HepG2 (cell line): ENCODE measurements at regions not wholly inside any gene's neighbourhood (a gene's known extent, or its start where the extent isn't known, plus 50 kb on each side); places are given as distances from the start of the nearest gene placed in this dataset.
A peak's percentile ranks its signal among the peaks of the same experiment; 100 is the strongest.

Source experiments
- ATAC-seq: fragments of 200-7000 bp; cut with Tn5 transposase; 3 replicates; pipeline ENCODE4 v1.9.1; 2020; ENCODE audit warnings: mild to moderate bottlenecking, moderate library complexity
- BruUV-seq: library from RNA; stranded (reverse); fragments of 400-500 nt; replicated peaks from 2 replicates; lab custom pipeline; 2021; lab: Mats Ljungman, UMichigan
- CTCF ChIA-PET: fragments of 300-600 bp; formaldehyde crosslinking; extraction: SDS; loops from one replicate; lab custom pipeline; 2021; ENCODE audit warnings: low total read pairs, inconsistent platforms, low intra/inter-chr PET ratio; lab: Yijun Ruan, JAX
- POLR2A ChIA-PET: fragments of 350-600 bp; sonication (Branson Sonifier 250); formaldehyde crosslinking; loops from one replicate; lab custom pipeline; 2020; ENCODE audit warnings: antibody characterized with exemption, inconsistent platforms; lab: Yijun Ruan, JAX
- DNase-seq: peaks from one replicate; pipeline ENCODE4 v3.0.0-alpha.2; 2015; ENCODE audit warnings: low spot score
- FAIRE-seq: peaks from 3 replicates; lab custom pipeline; 2011; peaks lifted over from hg19 to GRCh38; lab: Jason Lieb, UNC
- H2AFZ ChIP-seq: one replicate; pipeline ENCODE4 v1.6.1; 2011; ENCODE audit warnings: low read length, inconsistent platforms
- H3K27ac ChIP-seq: fragments of 300-600 bp; 3 replicates; pipeline ENCODE4 v1.8.0; 2011; ENCODE audit warnings: mixed run types, mild to moderate bottlenecking, mixed read lengths, low read length, inconsistent platforms; ENCODE audit not compliant: insufficient read depth; ENCODE audit errors: extremely low read length
- H3K27me3 ChIP-seq, 2 experiments: fragments of 200-600 bp in 1 of 2; 2 replicates in 1 of 2; 3 replicates in 1 of 2; pipeline versions ENCODE4 v1.6.0 to v1.8.0; 2011; ENCODE audit warnings: low read length in 2 of 2, mild to moderate bottlenecking in 2 of 2, moderate library complexity in 2 of 2, inconsistent platforms in 1 of 2; ENCODE audit not compliant: insufficient read depth in 2 of 2, control insufficient read depth in 1 of 2
- H3K36me3 ChIP-seq, 2 experiments: fragments of 200-600 bp in 1 of 2; replicated peaks in 1 of 2; 2 replicates in 1 of 2; 3 replicates in 1 of 2; pipeline versions ENCODE4 v1.5.1 to v1.8.0; 2011; ENCODE audit warnings: low read length in 2 of 2, inconsistent platforms in 1 of 2; ENCODE audit not compliant: insufficient read depth in 2 of 2, control insufficient read depth in 1 of 2
- H3K4me1 ChIP-seq: 2 replicates; pipeline ENCODE4 v1.5.1; 2012; ENCODE audit warnings: low read length, inconsistent platforms; ENCODE audit not compliant: insufficient read depth
- H3K4me2 ChIP-seq: 2 replicates; pipeline ENCODE4 v1.6.0; 2011; ENCODE audit warnings: low read depth, low read length, inconsistent platforms
- H3K4me3 ChIP-seq, 3 experiments: fragments of 200-600 bp in 1 of 3; sonication (generic), shearing (Covaris generic) in 1 of 3; replicated peaks in 1 of 3; 2 replicates each; pipeline ENCODE4 v1.5.1; 2011 to 2016; ENCODE audit warnings: low read length in 3 of 3, inconsistent platforms in 2 of 3, low read depth in 2 of 3, mild to moderate bottlenecking in 2 of 3, control low read depth in 1 of 3, mixed read lengths in 1 of 3; ENCODE audit not compliant: insufficient read depth in 1 of 3
- H3K79me2 ChIP-seq: one replicate; pipeline ENCODE4 v1.6.1; 2011; ENCODE audit warnings: low read length, inconsistent platforms; ENCODE audit not compliant: insufficient read depth
- H3K9ac ChIP-seq: 2 replicates; pipeline ENCODE4 v1.6.0; 2011; ENCODE audit warnings: mild to moderate bottlenecking, low read depth, low read length, inconsistent platforms; ENCODE audit not compliant: insufficient read depth
- H3K9me3 ChIP-seq: 2 replicates; pipeline ENCODE4 v1.5.1; 2012; ENCODE audit warnings: mild to moderate bottlenecking, low read length
- H4K20me1 ChIP-seq: 2 replicates; pipeline ENCODE4 v1.6.0; 2011; ENCODE audit warnings: inconsistent platforms, mild to moderate bottlenecking, low read length, moderate library complexity; ENCODE audit not compliant: insufficient read depth
- ELF4 ChIP-seq: sonication (generic); formaldehyde crosslinking; IDR thresholded peaks from 2 replicates; pipeline ENCODE4 v1.5.0; 2020; ENCODE audit warnings: missing genetic modification reagents, mild to moderate bottlenecking, moderate library complexity, borderline replicate concordance
- FOXK2 ChIP-seq: fragments of 450-650 bp; IDR thresholded peaks from 2 replicates; pipeline ENCODE4 v1.6.1; 2016
- GLI4 ChIP-seq: sonication (generic); formaldehyde crosslinking; IDR thresholded peaks from 2 replicates; pipeline ENCODE4 v1.5.1; 2020; ENCODE audit warnings: missing genetic modification reagents, mild to moderate bottlenecking, moderate library complexity, borderline replicate concordance
- GLMP ChIP-seq: sonication (generic); formaldehyde crosslinking; IDR thresholded peaks from 2 replicates; pipeline ENCODE4 v1.9.0; 2021; ENCODE audit warnings: missing genetic modification reagents, mild to moderate bottlenecking, borderline replicate concordance
- HMG20B ChIP-seq: conservative IDR thresholded peaks from 2 replicates; pipeline ENCODE4 v1.6.1; 2016; ENCODE audit warnings: missing genetic modification reagents, missing compliant biosample characterization
- KDM1A ChIP-seq: IDR thresholded peaks from 2 replicates; pipeline ENCODE4 v1.6.1; 2016; ENCODE audit warnings: missing compliant biosample characterization
- KDM5B ChIP-seq: sonication (generic); formaldehyde crosslinking; IDR thresholded peaks from 2 replicates; pipeline ENCODE4 v1.4.0; 2020; ENCODE audit warnings: missing genetic modification reagents, mild to moderate bottlenecking, borderline replicate concordance
- MEIS2 ChIP-seq: sonication (generic); formaldehyde crosslinking; IDR thresholded peaks from 2 replicates; pipeline ENCODE4 v1.9.0; 2021; ENCODE audit warnings: mild to moderate bottlenecking, missing genetic modification reagents
- POLR2G ChIP-seq: fragments of 200-400 bp; formaldehyde crosslinking; IDR thresholded peaks from 2 replicates; pipeline ENCODE4 v1.6.1; 2018; ENCODE audit warnings: mild to moderate bottlenecking, low read depth, low read length, moderate library complexity
- RAD51 ChIP-seq: fragments of 450-650 bp; IDR thresholded peaks from 2 replicates; pipeline ENCODE4 v1.6.1; 2016; ENCODE audit warnings: borderline replicate concordance
- ZFP62 ChIP-seq: sonication (generic); formaldehyde crosslinking; IDR thresholded peaks from 2 replicates; pipeline ENCODE4 v1.4.0; 2020; ENCODE audit warnings: missing genetic modification reagents
- ZNF34 ChIP-seq: sonication (generic); formaldehyde crosslinking; IDR thresholded peaks from 2 replicates; pipeline ENCODE4 v1.4.0; 2020; ENCODE audit warnings: mild to moderate bottlenecking, missing genetic modification reagents, borderline replicate concordance
- ZNF567 ChIP-seq: sonication (generic); formaldehyde crosslinking; IDR thresholded peaks from 2 replicates; pipeline ENCODE4 v1.8.1; 2023; ENCODE audit warnings: mild to moderate bottlenecking, missing genetic modification reagents, borderline replicate concordance
- ZNF589 ChIP-seq: sonication (generic); formaldehyde crosslinking; conservative IDR thresholded peaks from 2 replicates; pipeline ENCODE4 v1.8.0; 2022; ENCODE audit warnings: mild to moderate bottlenecking, moderate library complexity, missing genetic modification reagents
- ZNF780A ChIP-seq: sonication (generic); formaldehyde crosslinking; IDR thresholded peaks from 2 replicates; pipeline ENCODE4 v1.8.0; 2022; ENCODE audit warnings: mild to moderate bottlenecking, missing genetic modification reagents, moderate library complexity
- ZNF879 ChIP-seq: sonication (generic); formaldehyde crosslinking; IDR thresholded peaks from 2 replicates; pipeline ENCODE4 v1.8.1; 2023; ENCODE audit warnings: missing genetic modification reagents
- ZSCAN20 ChIP-seq: sonication (generic); formaldehyde crosslinking; IDR thresholded peaks from 2 replicates; pipeline ENCODE4 v1.4.0; 2020; ENCODE audit warnings: missing genetic modification reagents, mild to moderate bottlenecking, borderline replicate concordance
- WGBS: methylation state at CpG from one replicate; pipeline ENCODE4 v1.1.6; 2017; ENCODE audit warnings: low lambda C conversion rate; 5-methylcytosine and 5-hydroxymethylcytosine counted together
- in situ Hi-C: cut with HindIII; loops from 2 replicates; pipeline ENCODE4 v1.10.0; 2017; ENCODE audit warnings: low pct_unique_long_range_greater_than_20kb; ENCODE audit not compliant: extremely low pct_ligation_motif_present
- intact Hi-C: fragments of 100-400 bp; cut with micrococcal nuclease; formaldehyde crosslinking; loops from one replicate; pipeline ENCODE4 v1.10.0; 2022; ENCODE audit not compliant: unreplicated experiment
- TF ChIP-seq, protein P1 (sequence below): sonication (generic); formaldehyde crosslinking; conservative IDR thresholded peaks from 2 replicates; pipeline ENCODE4 v1.8.0; 2022; ENCODE audit warnings: mild to moderate bottlenecking, moderate library complexity, missing genetic modification reagents
- TF ChIP-seq, protein P2 (sequence below): sonication (generic); formaldehyde crosslinking; IDR thresholded peaks from 2 replicates; pipeline ENCODE4 v1.8.0; 2022; ENCODE audit warnings: missing genetic modification reagents, low read depth, mild to moderate bottlenecking, borderline replicate concordance
- TF ChIP-seq, protein P3 (sequence below): sonication (generic); formaldehyde crosslinking; IDR thresholded peaks from 2 replicates; pipeline ENCODE4 v1.5.1; 2020; ENCODE audit warnings: missing genetic modification reagents, mild to moderate bottlenecking, borderline replicate concordance

DNA sequence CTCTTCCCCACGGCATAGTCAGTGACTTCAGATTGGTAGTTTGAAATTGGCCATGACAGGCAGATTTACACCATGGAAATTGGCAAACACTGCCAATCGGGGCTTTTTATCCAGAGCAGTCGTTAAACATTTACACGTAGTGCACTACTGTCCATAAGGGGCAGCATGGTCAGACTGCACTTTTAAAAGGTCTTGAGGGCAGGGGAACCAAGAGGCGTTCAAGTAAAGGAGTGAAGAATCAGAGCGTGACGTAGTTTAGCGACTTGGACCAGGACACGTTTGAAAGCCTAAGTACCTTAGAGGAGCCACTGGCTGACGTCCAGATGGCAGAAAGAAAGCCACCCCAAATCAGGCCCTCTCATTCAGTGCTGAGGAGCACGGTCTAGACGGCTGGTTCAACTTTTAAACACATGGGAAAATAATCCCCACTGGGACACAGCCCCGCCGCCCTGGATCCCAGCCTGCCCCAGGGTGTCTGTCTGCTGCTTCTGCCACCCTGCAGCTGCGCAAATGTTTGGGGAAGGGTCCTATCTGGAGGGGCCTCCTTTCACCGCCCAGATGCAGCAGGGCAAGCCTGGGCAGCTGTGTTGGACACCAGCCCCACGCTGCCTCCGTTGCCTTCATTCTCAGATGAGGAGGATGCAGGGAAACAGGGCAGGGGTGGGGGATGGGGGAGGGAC, 52.5 kb upstream of the PPP2R5C start (continued):
- TF ChIP-seq, protein P1, sequence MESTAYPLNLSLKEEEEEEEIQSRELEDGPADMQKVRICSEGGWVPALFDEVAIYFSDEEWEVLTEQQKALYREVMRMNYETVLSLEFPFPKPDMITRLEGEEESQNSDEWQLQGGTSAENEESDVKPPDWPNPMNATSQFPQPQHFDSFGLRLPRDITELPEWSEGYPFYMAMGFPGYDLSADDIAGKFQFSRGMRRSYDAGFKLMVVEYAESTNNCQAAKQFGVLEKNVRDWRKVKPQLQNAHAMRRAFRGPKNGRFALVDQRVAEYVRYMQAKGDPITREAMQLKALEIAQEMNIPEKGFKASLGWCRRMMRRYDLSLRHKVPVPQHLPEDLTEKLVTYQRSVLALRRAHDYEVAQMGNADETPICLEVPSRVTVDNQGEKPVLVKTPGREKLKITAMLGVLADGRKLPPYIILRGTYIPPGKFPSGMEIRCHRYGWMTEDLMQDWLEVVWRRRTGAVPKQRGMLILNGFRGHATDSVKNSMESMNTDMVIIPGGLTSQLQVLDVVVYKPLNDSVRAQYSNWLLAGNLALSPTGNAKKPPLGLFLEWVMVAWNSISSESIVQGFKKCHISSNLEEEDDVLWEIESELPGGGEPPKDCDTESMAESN (CRISPR knock-in tag), result no peak
- TF ChIP-seq ZNF879 (CRISPR knock-in tag), result no peak
- no peak for TF ChIP-seq ZNF589

- no peak overlapping the region for H3K4me3 ChIP-seq
- no peaks in the 10 kb centered on the region for H3K27me3 ChIP-seq
- no peaks in the 10 kb centered on the region for H3K36me3 ChIP-seq
- no peak overlapping the region for H3K27ac ChIP-seq
- intact Hi-C loops, result loop anchor here (5.0 kb wide), 2 partner anchors 238 to 388 kb away; no protein-coding TSS in a partner anchor
- no peak for FAIRE-seq
- no peak for DNase-seq
- H3K4me2 ChIP-seq, result peak overlapping the region; percentile 62
- CTCF ChIA-PET, result no interaction called here
- no peaks in the 10 kb centered on the region for H3K9me3 ChIP-seq
- no peaks in the 10 kb centered on the region for H3K79me2 ChIP-seq
- 72% methylated on average over 11 of the region's 11 CpGs for WGBS
- ATAC-seq, result no peak
- POLR2A ChIA-PET, result interaction anchor here (1.5 kb wide), 1 partner anchor 22 kb away, joined by 4 read pairs; no protein-coding TSS in a partner anchor
- H4K20me1 ChIP-seq, result no peaks in the 10 kb centered on the region
- H2AFZ ChIP-seq, result no peak overlapping the region
- in situ Hi-C loops, result loop anchor here (25.0 kb wide), 1 partner anchor 378 kb away; the partner anchor contains the start of gene HSP90AA1
- H3K4me1 ChIP-seq, result peaks cover 53% of the 10 kb centered on the region
- no TSS peak for BruUV-seq
- no peak overlapping the region for H3K9ac ChIP-seq
- TF ChIP-seq ZSCAN20 (CRISPR knock-in tag) (no peak), KDM1A (no peak), RAD51 (no peak), ZNF780A (CRISPR knock-in tag) (no peak), ZNF567 (no peak), MEIS2 (CRISPR knock-in tag) (no peak), FOXK2 (no peak), ZNF34 (CRISPR knock-in tag) (no peak), ELF4 (no peak), GLI4 (CRISPR knock-in tag) (no peak), HMG20B (CRISPR knock-in tag) (no peak), ZFP62 (CRISPR knock-in tag) (no peak), KDM5B (no peak), POLR2G (no peak), GLMP (no peak)
- TF ChIP-seq, protein P2, sequence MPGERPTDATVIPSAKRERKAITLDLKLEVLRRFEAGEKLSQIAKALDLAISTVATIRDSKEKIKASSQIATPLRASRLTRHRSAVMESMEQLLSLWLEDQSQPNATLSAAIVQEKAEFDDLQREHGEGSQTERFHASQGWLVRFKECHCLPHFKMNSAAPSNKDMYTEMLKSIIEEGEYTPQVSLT (CRISPR knock-in tag), result no peak
- TF ChIP-seq, protein P3, sequence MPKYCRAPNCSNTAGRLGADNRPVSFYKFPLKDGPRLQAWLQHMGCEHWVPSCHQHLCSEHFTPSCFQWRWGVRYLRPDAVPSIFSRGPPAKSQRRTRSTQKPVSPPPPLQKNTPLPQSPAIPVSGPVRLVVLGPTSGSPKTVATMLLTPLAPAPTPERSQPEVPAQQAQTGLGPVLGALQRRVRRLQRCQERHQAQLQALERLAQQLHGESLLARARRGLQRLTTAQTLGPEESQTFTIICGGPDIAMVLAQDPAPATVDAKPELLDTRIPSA (CRISPR knock-in tag), result no peak
These were observed 52.0 kb upstream of the PPP2R5C start for GRCh38 chr14:101709533-101709881.
